ENCODE measurements at regions not wholly inside any gene's neighbourhood (a gene's known extent, or its start where the extent isn't known, plus 50 kb on each side); places are given as distances from the start of the nearest gene placed in this dataset.

GRCh38 chr10:123480344-123480743 is 185.8 kb upstream of the GPR26 start:
- no peak for TF ChIP-seq CTCF (IDR thresholded peaks at IDR 0.05)
- no peak for TF ChIP-seq EP300 (IDR thresholded peaks at IDR 0.05)
- no peak for TF ChIP-seq POLR2AphosphoS5 (IDR thresholded peaks at IDR 0.05)
